ENCODE measurements at regions not wholly inside any gene's neighbourhood (a gene's known extent, or its start where the extent isn't known, plus 50 kb on each side); places are given as distances from the start of the nearest gene placed in this dataset.
A peak's percentile ranks its signal among the peaks of the same experiment; 100 is the strongest.

DNA sequence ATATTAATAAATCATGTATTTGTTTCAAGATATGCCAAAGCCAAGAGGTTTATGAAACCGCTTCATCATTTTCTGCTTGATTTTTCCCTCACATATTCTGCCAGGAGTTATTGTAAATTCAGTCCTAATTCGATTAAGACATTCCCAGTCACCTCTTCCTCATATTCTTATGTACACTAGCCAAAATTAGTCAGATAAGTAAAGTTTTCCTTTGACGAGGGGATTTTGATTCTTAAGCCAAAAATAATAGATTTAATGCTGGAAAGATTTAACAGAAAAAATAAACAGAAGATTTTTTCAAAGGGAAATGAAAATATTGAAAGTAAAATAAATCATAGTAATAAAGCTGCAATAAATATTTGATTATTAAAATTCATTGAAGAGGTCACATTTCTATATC lies 51.0 kb upstream of the VEGFC start:
- no peak for DNase-seq

GRCh38 chr4:176844448-176844847 lies 51.7 kb upstream of the VEGFC start:
- DNase-seq: no peak

- DNase-seq: no peak
Measured at GRCh38 chr4:176845636-176846035, 52.9 kb upstream of the VEGFC start.

DNA sequence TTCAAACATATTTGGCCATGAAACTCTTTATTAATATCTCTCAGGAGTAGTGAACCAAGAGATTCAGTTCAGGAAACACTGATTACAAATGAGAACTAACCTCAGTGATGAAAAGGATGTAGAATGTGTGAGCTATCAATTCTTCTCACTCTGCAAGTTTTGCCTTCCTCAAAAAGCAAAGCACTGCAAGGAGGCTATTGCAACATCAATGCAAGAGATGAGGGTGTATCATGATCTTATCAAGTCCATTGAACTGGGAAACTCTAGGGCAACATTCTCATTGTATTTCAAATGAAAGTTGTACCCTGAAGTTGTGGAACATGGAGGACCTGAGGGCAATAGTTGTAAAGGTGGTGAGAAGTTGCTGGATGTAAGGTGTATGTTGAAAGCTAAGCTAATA lies 56.4 kb upstream of the VEGFC start:
- no peak for DNase-seq

DNA sequence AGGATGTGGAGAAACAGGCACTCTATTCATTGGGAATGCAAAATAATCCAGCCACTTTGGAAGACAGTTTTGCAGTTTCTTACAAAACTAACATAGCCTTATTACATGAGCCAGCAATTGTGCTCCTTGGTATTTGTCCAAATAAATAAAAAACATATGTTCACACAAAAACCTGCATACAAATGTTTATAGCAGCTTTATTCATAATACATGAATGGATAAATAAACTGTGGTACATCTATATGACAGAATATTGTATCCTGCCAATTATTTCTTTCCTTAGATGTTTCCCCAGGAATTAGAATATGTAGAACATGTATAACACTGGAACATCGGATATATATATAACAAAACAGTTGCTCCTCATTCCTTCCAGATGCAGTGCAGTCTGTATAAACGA lies 57.7 kb upstream of the VEGFC start:
- DNase-seq: no peak

DNA sequence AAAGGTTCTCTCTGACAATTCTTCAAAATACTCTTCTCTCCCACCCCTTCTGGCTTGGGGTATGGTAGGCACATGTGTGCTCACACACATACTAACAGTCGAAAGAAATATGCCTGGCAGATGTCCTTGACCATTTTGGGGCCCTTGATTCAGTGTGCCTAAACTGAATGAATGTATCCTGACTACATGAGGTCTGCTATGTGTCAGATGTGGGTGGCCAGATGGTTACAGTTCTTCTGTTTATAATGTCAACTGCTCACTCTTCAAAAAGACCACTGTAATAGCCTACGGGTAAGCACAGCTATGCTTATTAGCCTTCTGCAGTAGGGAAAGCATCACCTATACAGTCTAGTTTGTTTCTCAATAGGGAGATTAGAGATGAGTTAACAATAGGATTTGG lies 63.7 kb upstream of the VEGFC start:
- DNase-seq: peak; percentile 82

DNA sequence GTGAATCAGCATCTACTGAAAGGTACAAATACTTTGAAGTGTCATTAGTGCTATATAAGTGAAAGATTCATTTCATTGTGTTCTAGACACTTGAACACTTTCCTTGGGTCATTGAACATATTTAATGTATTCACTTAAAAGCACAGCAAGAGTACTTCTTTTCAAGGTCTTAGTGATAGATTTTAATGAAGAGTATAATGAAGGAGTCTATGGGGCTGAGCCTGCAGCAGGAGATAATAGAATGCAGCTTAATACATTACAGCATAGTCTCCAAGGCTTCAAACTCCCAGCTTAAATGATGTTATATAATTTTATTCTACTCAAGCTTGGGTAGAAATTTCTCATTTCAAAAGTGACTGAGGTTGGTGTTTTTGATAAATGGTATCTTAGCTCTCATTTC lies 66.1 kb upstream of the VEGFC start:
- no peak for DNase-seq

- DNase-seq: no peak
Measured at GRCh38 chr4:176864238-176864637, 71.5 kb upstream of the VEGFC start.

GRCh38 chr4:176868676-176869075 lies 76.0 kb upstream of the VEGFC start:
- no peak for DNase-seq

GRCh38 chr4:176872461-176872860 lies 79.7 kb upstream of the VEGFC start:
- DNase-seq: no peak

DNA sequence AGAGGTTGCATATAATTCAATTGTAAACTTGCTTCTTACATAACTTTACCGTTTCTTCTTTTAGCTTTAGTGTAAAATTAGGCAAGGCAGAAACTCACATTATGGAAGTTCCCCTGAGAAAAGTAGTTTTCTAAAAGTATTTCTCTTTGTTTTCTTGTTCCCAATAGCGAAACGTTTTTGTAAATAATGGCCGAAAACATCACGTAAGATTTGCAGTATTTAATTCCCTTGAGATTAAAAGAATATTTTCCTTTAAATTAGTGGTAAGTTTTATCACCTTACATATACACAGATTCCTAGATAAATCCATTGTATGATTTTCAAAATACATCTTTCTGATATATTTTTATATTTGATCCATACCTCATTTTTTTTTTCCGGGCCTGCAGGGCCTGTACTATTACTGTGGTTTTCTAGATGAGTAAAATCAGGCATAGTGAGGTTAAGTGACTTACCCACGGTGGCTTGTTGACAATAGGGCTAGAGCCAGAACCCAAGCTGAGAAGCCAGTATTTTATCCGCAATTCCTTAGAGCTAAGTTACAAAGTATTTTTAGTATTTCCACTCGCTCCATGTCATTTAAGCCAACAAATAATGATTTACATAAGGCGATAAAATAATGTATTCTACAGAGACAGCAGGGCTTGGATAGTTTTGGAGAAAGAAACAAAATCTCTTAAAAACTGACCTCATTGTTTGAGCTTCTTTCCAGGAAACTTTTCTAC lies 82.2 kb upstream of the VEGFC start:
- DNase-seq: no peak

DNA sequence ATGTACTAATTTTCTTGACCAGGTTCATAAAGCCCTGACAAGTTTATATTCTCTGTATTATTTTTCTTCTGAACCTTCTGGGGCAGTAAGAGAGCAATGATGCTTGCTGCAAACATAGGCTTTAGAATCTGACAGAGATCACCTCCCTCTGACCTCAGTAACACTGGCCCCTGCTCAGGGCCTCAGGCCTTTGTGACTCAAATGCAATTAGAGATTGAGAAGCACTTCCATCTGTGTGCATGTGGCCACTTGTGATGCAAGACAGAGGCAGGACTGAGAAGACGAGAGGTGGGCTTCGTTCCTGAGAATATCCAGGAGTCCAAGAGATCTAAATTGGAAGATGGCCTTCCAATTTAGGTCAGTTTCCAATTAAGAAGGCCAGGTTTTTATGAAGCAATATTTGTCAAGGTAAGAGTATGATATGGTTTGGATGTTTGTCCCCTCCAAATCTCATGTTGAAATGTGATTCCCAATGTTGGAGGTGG lies 82.8 kb upstream of the VEGFC start:
- DNase-seq: peak; percentile 9

DNA sequence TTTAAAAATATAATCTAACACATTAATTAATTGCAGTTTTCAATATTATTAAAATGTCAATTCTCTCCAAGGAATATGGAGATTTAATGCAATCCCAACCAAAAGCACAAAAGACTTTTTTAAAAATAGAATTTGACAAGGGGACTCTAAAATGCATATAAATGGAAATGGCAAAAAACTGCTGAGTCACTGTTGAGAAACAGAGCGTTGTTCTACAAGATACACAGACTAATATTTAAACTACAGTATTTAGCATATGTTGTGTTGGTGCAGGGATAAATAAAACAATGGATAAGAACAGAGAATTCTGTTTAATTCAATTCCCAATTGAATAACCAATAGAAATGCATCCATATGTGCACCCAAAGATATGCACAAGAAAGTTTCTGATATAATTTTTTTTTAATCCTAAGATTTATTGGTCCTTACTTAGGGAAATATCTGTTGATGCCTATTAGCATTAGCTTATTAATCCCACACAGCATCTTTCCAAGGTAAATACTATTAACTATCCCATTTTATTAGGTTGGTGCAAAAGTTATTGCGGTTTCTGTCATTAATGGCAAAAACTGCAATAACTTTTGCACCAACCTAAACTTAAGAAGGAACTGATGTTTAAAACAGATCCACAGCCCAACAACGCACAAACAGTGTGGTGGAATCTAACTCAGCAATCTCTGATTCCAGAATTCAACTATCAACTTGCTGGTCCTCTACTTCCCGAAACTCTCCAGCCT lies 86.8 kb upstream of the VEGFC start:
- DNase-seq: no peak

GRCh38 chr4:176882206-176882605 lies 89.5 kb upstream of the VEGFC start:
- DNase-seq: no peak

DNA sequence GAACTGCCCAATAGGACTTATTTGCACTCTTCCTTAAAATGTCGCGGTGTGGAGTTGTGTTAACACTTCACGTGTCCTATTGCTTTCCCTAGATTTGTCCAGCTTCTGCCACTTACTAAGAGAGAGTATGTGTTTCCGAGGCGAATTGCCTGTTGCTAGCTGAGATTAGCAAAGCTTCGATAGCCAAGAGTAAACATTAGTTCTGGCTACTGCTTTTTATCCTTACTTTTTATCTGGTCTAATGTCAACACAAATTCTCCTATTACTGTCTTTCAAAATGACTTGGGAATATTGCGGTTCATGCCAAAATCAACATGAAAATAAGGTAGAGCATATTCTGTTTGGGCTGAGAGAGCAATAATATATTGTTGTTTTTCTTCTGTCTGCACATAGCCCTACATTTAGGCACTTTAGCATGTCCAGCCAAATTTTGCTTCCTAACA lies 90.4 kb upstream of the VEGFC start:
- DNase-seq: no peak

DNA sequence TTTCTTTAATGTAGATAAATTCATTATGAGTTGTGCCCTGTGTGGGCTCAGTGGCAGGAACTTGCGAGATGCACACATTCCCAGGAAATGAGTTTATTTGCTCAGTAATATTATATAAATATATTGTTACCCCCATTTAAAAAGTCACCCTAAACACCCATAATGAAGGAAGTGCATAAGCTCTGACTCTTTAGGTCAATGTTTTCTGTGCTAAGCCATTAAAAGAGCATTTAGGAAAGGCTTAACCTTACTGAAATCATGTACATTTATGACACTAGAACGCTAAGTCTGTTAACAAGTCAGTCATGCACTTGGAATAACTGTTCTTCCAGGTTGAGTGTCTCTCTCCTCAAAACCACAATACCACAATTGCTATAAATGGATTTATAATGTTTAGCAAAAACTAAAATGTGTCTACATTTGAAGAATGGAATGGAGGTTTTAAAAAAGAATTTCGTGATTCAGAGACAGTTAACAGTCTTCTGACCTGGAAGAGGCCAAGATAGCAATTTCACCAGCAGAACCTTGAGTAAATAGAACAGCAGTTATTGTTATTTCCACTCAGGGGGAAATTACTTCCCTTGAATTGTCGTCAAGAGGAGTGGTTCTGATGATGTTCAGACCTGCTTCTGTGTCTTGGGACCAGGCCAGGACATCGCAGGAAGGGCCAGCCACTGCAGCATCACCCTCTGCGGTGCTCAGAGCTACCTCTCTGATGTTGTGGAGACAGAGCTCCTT lies 91.1 kb upstream of the VEGFC start:
- no peak for DNase-seq

DNA sequence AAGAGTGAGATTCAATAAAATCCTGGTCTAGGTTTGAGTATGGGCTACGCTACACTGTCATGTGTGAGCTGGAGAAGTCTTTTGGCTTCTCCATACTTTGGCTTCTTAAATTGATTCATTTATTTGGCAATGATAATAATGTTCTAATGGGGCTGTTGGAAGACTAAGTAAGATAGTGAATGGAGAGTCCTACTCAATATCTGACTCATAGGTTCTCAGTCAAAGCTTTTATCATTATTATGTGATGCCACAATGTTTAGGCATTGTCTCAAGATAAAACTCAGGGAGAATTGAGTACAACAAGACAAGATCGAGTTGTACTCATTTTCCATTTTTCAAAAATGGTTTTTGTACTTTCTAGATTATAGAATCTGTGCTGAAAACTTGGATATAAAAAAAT lies 92.5 kb upstream of the VEGFC start:
- DNase-seq: no peak

DNA sequence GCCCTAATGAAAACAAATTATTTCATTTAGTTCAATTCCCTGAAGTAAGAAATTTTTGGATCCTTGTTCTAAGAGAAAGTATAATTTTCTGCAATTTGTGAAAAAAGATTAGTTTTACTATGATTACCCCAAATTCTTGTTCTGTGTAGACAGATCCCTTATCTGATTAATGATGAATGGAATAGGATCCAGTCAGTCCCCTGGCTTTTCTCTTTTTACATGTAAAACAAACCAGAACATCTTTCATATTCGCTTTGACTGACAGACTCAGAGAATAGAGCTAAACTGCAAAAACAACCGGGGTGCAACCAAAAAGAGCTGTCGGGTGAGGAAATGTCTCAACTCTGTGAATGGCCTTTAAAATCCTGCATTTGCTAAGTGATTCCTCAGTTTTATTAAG lies 93.4 kb upstream of the VEGFC start:
- no peak for DNase-seq

DNA sequence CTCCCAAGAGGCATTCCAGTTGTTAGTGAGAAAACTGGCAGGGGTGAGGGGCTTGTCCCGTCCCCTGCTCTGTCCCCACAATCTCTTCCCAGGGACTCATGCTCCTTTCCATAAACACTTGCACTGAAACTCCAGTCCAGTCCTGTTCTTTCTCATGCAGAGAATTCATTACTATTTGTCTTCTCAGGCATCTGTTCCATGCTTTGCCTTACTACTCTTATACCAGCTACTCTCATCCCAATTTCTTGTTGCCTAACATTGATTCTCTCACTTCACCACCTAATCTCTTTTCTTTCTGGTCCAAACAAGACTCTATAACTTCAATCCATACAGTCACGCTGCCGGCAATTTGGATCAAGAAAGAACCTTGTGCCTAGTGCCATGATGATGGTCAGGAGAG lies 97.1 kb upstream of the VEGFC start:
- DNase-seq: no peak

DNA sequence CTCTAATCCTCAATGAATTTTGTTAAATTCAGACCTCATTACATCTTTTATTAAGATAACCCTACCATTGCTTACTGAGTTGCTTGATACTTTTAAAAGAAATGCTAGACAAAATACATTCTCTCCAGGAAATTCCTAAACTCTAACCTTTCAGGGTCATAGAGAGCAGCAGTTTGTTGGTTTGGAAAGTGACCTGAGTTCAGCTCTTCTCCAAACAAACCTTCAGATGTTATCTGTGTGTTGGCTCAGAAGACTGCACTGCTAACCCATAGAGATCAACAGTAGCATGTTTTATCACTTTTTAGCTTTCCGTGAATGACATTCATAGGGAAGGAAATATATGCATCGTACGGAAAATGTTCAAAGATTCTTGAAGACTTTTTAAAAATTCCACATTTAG lies 101.8 kb upstream of the VEGFC start:
- DNase-seq: no peak

GRCh38 chr4:176896211-176896610 lies 103.5 kb upstream of the VEGFC start:
- peak; percentile 0 for DNase-seq

GRCh38 chr4:176897226-176897625 lies 104.5 kb upstream of the VEGFC start:
- no peak for DNase-seq

DNA sequence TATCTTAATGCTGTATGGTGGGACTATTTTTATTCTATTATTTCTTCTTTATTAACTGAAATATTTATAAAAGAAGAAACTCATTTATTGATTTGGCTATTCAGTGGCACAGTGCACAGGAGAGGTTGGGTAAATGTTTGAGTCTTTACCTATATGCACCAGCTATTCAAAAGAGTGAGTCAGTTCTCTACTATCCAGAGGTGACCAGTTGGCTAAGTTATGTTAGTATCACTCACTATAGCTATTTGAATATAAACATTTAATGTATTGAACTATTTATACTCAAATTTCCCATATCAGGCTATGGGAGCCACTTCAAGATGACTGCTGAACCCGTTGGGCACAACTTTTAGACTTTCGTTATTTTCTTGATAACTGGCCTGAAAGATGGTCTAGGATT lies 106.1 kb upstream of the VEGFC start:
- DNase-seq: no peak
